HCT116 (cell line): ENCODE measurements at regions not wholly inside any gene's neighbourhood (a gene's known extent, or its start where the extent isn't known, plus 50 kb on each side); places are given as distances from the start of the nearest gene placed in this dataset.

Experiments
- ATAC-seq: fragments of 200-7000 bp; cut with Tn5 transposase; 2 replicates; pipeline ENCODE4 v1.9.1; 2020; ENCODE audit warnings: mild to moderate bottlenecking, moderate library complexity
- BruUV-seq: library from RNA; stranded (reverse); fragments of 400-500 nt; replicated peaks from 2 replicates; lab custom pipeline; 2021; lab: Mats Ljungman, UMichigan
- CTCF ChIA-PET: fragments of 300-600 bp; sonication (Branson Sonifier 250); formaldehyde crosslinking; loops from one replicate; lab custom pipeline; 2021; ENCODE audit warnings: antibody characterized with exemption; lab: Charles Lee
- POLR2A ChIA-PET: fragments of 300-600, 350-600 bp; sonication (Branson Sonifier 250); formaldehyde crosslinking; loops from one replicate; lab custom pipeline; 2021; ENCODE audit warnings: antibody characterized with exemption; lab: Charles Lee
- RAD21 ChIA-PET, 2 experiments: fragments of 300-600 bp; sonication (Branson Sonifier 250); formaldehyde crosslinking; loops; one replicate each; lab custom pipeline; 2023; ENCODE audit warnings: low total read pairs in 2 of 2; ENCODE audit not compliant: uncharacterized antibody in 2 of 2, unreplicated experiment in 2 of 2, low non-redundant PET in 1 of 2; lab: Charles Lee
- DNase-seq: peaks from one replicate; pipeline ENCODE4 v3.0.0-alpha.2; 2010; ENCODE audit warnings: low read depth, low spot score
- H2AFZ ChIP-seq: fragments of 200-600 bp; shearing (Covaris generic), sonication (generic); 2 replicates; pipeline ENCODE4 v1.6.1; 2017; ENCODE audit warnings: low read depth, mixed run types, mixed read lengths, antibody characterized with exemption, low read length; ENCODE audit not compliant: poor library complexity, severe bottlenecking
- H3K27ac ChIP-seq: 2 replicates; pipeline ENCODE4 v1.5.1; 2012; ENCODE audit warnings: low read depth, low read length
- H3K27me3 ChIP-seq: fragments of 200-600 bp; sonication (generic); 2 replicates; pipeline ENCODE4 v1.6.1; 2016; ENCODE audit warnings: mixed run types, low read length, mixed read lengths; ENCODE audit not compliant: insufficient read depth
- H3K36me3 ChIP-seq, 2 experiments: fragments of 200-500 bp in 1 of 2; fragments of 200-600 bp in 1 of 2; sonication (Bioruptor generic) in 1 of 2; sonication (generic) in 1 of 2; 2 replicates each; pipeline versions ENCODE4 v1.5.1 to v1.6.1; 2014 to 2016; ENCODE audit warnings: low read length in 2 of 2, inconsistent platforms in 1 of 2, mixed read lengths in 1 of 2, mixed run types in 1 of 2; ENCODE audit not compliant: insufficient read depth in 2 of 2, control insufficient read depth in 1 of 2
- H3K4me1 ChIP-seq, 2 experiments: fragments of 200-600 bp in 1 of 2; sonication (generic) in 1 of 2; 2 replicates each; pipeline versions ENCODE4 v1.5.1 to v1.6.1; 2012 to 2017; ENCODE audit warnings: low read length in 2 of 2, inconsistent platforms in 1 of 2, mild to moderate bottlenecking in 1 of 2, mixed read lengths in 1 of 2, mixed run types in 1 of 2, moderate library complexity in 1 of 2; ENCODE audit not compliant: insufficient read depth in 2 of 2, control insufficient read depth in 1 of 2
- H3K4me2 ChIP-seq: fragments of 200-600 bp; sonication (generic); 2 replicates; pipeline ENCODE4 v1.6.1; 2017; ENCODE audit warnings: mixed run types, low read length, mixed read lengths
- H3K4me3 ChIP-seq, 2 experiments: fragments of 200-600 bp in 1 of 2; sonication (generic) in 1 of 2; replicated peaks in 1 of 2; 2 replicates each; pipeline ENCODE4 v1.5.1; 2011 to 2016; ENCODE audit warnings: low read length in 2 of 2, control low read depth in 1 of 2, low read depth in 1 of 2, mild to moderate bottlenecking in 1 of 2, mixed read lengths in 1 of 2, mixed run types in 1 of 2
- H3K79me2 ChIP-seq: fragments of 200-600 bp; sonication (generic); 2 replicates; pipeline ENCODE4 v1.6.1; 2017; ENCODE audit warnings: mild to moderate bottlenecking, mixed run types, low read length, moderate library complexity, mixed read lengths; ENCODE audit not compliant: insufficient read depth
- H3K9ac ChIP-seq: fragments of 200-600 bp; sonication (generic); 2 replicates; pipeline ENCODE4 v1.6.1; 2016; ENCODE audit warnings: low read length, mixed read lengths
- H3K9me2 ChIP-seq: fragments of 200-600 bp; sonication (generic), shearing (Covaris generic); 2 replicates; pipeline ENCODE4 v1.6.1; 2017; ENCODE audit warnings: mixed run types, mild to moderate bottlenecking, moderate library complexity; ENCODE audit not compliant: insufficient read depth
- H3K9me3 ChIP-seq, 2 experiments: fragments of 200-500 bp in 1 of 2; fragments of 200-600 bp in 1 of 2; sonication (Bioruptor generic) in 1 of 2; sonication (generic) in 1 of 2; 2 replicates each; pipeline ENCODE4 v1.6.1; 2014 to 2017; ENCODE audit warnings: low read length in 2 of 2, mixed read lengths in 2 of 2, inconsistent platforms in 1 of 2, low read depth in 1 of 2, mild to moderate bottlenecking in 1 of 2, mixed run types in 1 of 2, moderate library complexity in 1 of 2; ENCODE audit not compliant: control insufficient read depth in 1 of 2, insufficient read depth in 1 of 2
- H4K20me1 ChIP-seq: fragments of 200-600 bp; sonication (generic), shearing (Covaris generic); 2 replicates; pipeline ENCODE4 v1.6.1; 2017; ENCODE audit warnings: mixed run types, mild to moderate bottlenecking, moderate library complexity; ENCODE audit not compliant: insufficient read depth
- RAD21 ChIP-seq: IDR thresholded peaks from 2 replicates; pipeline ENCODE4 v1.6.1; 2012; ENCODE audit warnings: low read depth, mild to moderate bottlenecking
- SP1 ChIP-seq: IDR thresholded peaks from 2 replicates; pipeline ENCODE4 v1.6.1; 2012; ENCODE audit warnings: low read depth
- intact Hi-C: fragments of 100-400 bp; cut with micrococcal nuclease; formaldehyde crosslinking; loops from 2 replicates; pipeline ENCODE4 v1.10.0; 2022
- TF ChIP-seq, protein P1 (sequence below): IDR thresholded peaks from 2 replicates; pipeline ENCODE4 v1.6.1; 2012
- TF ChIP-seq, protein P2 (sequence below): IDR thresholded peaks from 2 replicates; pipeline ENCODE4 v1.6.1; 2012; ENCODE audit warnings: low read depth
- TF ChIP-seq, protein P3 (sequence below): IDR thresholded peaks from 2 replicates; pipeline ENCODE4 v1.6.1; 2012
- TF ChIP-seq, protein P4 (sequence below), 3 experiments: fragments of 200-600 bp in 1 of 3; sonication (generic) in 1 of 3; IDR thresholded peaks in 2 of 3; conservative IDR thresholded peaks in 1 of 3; 2 replicates each; pipeline ENCODE4 v1.5.1; 2012 to 2017; ENCODE audit warnings: low read depth in 2 of 3, low read length in 2 of 3, antibody characterized with exemption in 1 of 3, borderline replicate concordance in 1 of 3, control low read depth in 1 of 3, mild to moderate bottlenecking in 1 of 3, mixed read lengths in 1 of 3, mixed run types in 1 of 3, moderate library complexity in 1 of 3; ENCODE audit not compliant: insufficient read depth in 1 of 3

DNA sequence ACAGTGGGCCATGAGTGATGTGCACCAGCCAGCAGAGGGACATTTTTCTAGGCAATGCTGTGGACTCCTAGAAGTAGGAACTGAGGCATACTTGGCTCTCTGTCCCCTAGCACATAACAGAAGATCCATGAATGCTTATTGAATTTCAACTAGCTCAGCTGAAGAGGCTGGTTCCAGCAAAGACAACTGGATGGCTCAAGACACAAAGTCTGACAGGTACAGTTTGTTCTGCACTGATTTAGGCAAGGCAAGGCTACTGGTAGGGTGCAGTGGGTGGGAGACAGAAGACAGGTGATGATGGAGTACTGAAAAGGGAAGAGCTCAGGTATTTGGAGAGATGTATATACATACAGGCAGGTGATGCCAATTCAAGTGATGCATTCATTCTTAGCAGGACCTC lies 72.4 kb upstream of the USP47 start:
- Histone ChIP-seq H3K9me3 (no peaks in the 10 kb centered on the region), H3K4me3 (no peak overlapping the region), H3K9me2 (0 out of 2 replicates have a peak, but pooled peaks cover 2% of the 10 kb centered on the region), H3K27ac (no peak overlapping the region), H3K79me2 (no peaks in the 10 kb centered on the region), H2AFZ (no peak overlapping the region), H3K27me3 (no peaks in the 10 kb centered on the region), H3K36me3 (no peaks in the 10 kb centered on the region), H3K4me1 (no peaks in the 10 kb centered on the region), H3K4me2 (no peak overlapping the region), H4K20me1 (no peaks in the 10 kb centered on the region), H3K9ac (no peak overlapping the region)
- intact Hi-C loops: no loop called here
- TF ChIP-seq, protein P1, sequence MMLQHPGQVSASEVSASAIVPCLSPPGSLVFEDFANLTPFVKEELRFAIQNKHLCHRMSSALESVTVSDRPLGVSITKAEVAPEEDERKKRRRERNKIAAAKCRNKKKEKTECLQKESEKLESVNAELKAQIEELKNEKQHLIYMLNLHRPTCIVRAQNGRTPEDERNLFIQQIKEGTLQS: no peak
- TF ChIP-seq, protein P2, sequence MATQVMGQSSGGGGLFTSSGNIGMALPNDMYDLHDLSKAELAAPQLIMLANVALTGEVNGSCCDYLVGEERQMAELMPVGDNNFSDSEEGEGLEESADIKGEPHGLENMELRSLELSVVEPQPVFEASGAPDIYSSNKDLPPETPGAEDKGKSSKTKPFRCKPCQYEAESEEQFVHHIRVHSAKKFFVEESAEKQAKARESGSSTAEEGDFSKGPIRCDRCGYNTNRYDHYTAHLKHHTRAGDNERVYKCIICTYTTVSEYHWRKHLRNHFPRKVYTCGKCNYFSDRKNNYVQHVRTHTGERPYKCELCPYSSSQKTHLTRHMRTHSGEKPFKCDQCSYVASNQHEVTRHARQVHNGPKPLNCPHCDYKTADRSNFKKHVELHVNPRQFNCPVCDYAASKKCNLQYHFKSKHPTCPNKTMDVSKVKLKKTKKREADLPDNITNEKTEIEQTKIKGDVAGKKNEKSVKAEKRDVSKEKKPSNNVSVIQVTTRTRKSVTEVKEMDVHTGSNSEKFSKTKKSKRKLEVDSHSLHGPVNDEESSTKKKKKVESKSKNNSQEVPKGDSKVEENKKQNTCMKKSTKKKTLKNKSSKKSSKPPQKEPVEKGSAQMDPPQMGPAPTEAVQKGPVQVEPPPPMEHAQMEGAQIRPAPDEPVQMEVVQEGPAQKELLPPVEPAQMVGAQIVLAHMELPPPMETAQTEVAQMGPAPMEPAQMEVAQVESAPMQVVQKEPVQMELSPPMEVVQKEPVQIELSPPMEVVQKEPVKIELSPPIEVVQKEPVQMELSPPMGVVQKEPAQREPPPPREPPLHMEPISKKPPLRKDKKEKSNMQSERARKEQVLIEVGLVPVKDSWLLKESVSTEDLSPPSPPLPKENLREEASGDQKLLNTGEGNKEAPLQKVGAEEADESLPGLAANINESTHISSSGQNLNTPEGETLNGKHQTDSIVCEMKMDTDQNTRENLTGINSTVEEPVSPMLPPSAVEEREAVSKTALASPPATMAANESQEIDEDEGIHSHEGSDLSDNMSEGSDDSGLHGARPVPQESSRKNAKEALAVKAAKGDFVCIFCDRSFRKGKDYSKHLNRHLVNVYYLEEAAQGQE: no peak
- TF ChIP-seq, protein P3, sequence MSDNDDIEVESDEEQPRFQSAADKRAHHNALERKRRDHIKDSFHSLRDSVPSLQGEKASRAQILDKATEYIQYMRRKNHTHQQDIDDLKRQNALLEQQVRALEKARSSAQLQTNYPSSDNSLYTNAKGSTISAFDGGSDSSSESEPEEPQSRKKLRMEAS: no peak
- TF ChIP-seq, protein P4, sequence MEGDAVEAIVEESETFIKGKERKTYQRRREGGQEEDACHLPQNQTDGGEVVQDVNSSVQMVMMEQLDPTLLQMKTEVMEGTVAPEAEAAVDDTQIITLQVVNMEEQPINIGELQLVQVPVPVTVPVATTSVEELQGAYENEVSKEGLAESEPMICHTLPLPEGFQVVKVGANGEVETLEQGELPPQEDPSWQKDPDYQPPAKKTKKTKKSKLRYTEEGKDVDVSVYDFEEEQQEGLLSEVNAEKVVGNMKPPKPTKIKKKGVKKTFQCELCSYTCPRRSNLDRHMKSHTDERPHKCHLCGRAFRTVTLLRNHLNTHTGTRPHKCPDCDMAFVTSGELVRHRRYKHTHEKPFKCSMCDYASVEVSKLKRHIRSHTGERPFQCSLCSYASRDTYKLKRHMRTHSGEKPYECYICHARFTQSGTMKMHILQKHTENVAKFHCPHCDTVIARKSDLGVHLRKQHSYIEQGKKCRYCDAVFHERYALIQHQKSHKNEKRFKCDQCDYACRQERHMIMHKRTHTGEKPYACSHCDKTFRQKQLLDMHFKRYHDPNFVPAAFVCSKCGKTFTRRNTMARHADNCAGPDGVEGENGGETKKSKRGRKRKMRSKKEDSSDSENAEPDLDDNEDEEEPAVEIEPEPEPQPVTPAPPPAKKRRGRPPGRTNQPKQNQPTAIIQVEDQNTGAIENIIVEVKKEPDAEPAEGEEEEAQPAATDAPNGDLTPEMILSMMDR (IDR thresholded peaks at IDR 0.05 in 2 of 3, conservative IDR thresholded peaks at IDR 0.05 in 1 of 3; ENCODE audit: borderline replicate concordance in 1 of 3, insufficient read depth in 1 of 3, low read depth in 2 of 3, low read length in 2 of 3): no peak
- no peak for TF ChIP-seq SP1
- TF ChIP-seq RAD21: no peak
- RAD21 ChIA-PET: no interaction called here
- CTCF ChIA-PET: interaction anchor here (1.5 kb wide), 1 partner anchor 18 kb away, joined by 3 read pairs; no protein-coding TSS in a partner anchor
- POLR2A ChIA-PET: interaction anchor here (1.2 kb wide), 1 partner anchor 147 kb away, joined by 3 read pairs; the partner anchor contains the start of gene GALNT18
- no TSS peak for BruUV-seq
- DNase-seq (no peak), ATAC-seq (no peak)
